H1 (cell line): ENCODE measurements at regions not wholly inside any gene's neighbourhood (a gene's known extent, or its start where the extent isn't known, plus 50 kb on each side); places are given as distances from the start of the nearest gene placed in this dataset.

Source experiments
- CTCF ChIA-PET: fragments of 300-600 bp; sonication (Branson Sonifier 250); formaldehyde crosslinking; loops from one replicate; lab custom pipeline; 2021; ENCODE audit not compliant: partially characterized antibody; lab: Charles Lee
- POLR2A ChIA-PET: fragments of 300-600 bp; sonication (Branson Sonifier 250); formaldehyde crosslinking; loops from one replicate; lab custom pipeline; 2021; ENCODE audit warnings: inconsistent platforms; ENCODE audit not compliant: partially characterized antibody; lab: Charles Lee
- DNase-seq, 2 experiments: peaks; one replicate each; pipeline versions ENCODE4 v3.0.0 to v3.0.0-alpha.2; 2010 to 2022; ENCODE audit warnings: low spot score in 2 of 2, low read depth in 1 of 2, mixed read lengths in 1 of 2
- FAIRE-seq: peaks from 2 replicates; lab custom pipeline; 2011; peaks lifted over from hg19 to GRCh38; lab: Jason Lieb, UNC
- H2AFZ ChIP-seq: 2 replicates; pipeline ENCODE4 v1.8.1; 2012; ENCODE audit warnings: low read length, inconsistent platforms
- H2AK5ac ChIP-seq: 2 replicates; pipeline ENCODE4 v1.6.1; 2013; ENCODE audit warnings: low read depth, low read length
- H2BK120ac ChIP-seq: replicated peaks from 2 replicates; pipeline ENCODE3; 2013; ENCODE audit warnings: low read depth, low read length, inconsistent platforms
- H2BK12ac ChIP-seq: 2 replicates; pipeline ENCODE4 v1.6.1; 2013; ENCODE audit warnings: low read depth, low read length
- H2BK15ac ChIP-seq: 2 replicates; pipeline ENCODE4 v1.6.1; 2013; ENCODE audit warnings: low read length
- H2BK20ac ChIP-seq: 2 replicates; pipeline ENCODE4 v1.6.1; 2013; ENCODE audit warnings: low read length
- H2BK5ac ChIP-seq: 2 replicates; pipeline ENCODE4 v1.6.1; 2013; ENCODE audit warnings: low read depth, low read length
- H3K14ac ChIP-seq: 2 replicates; pipeline ENCODE4 v1.6.1; 2013; ENCODE audit warnings: inconsistent platforms; ENCODE audit not compliant: insufficient read length
- H3K18ac ChIP-seq: 2 replicates; pipeline ENCODE4 v1.6.1; 2013; ENCODE audit warnings: low read length; ENCODE audit errors: extremely low read depth
- H3K23ac ChIP-seq: 2 replicates; pipeline ENCODE4 v1.6.1; 2013; ENCODE audit warnings: inconsistent platforms; ENCODE audit not compliant: insufficient read length
- H3K23me2 ChIP-seq: 2 replicates; pipeline ENCODE4 v1.6.1; 2013; ENCODE audit warnings: low read depth, low read length
- H3K27ac ChIP-seq: 2 replicates; pipeline ENCODE4 v1.6.1; 2011; ENCODE audit warnings: low read depth, low read length, inconsistent platforms
- H3K27me3 ChIP-seq, 4 experiments: replicated peaks in 1 of 4; 1 replicate in 1 of 4; 2 replicates in 3 of 4; pipeline versions ENCODE4 v1.6.1 to v1.8.1; 2011 to 2013; ENCODE audit warnings: low read length in 3 of 4, mild to moderate bottlenecking in 3 of 4, inconsistent platforms in 2 of 4, mixed read lengths in 2 of 4, moderate library complexity in 1 of 4; ENCODE audit not compliant: control insufficient read depth in 3 of 4, insufficient read depth in 3 of 4; ENCODE audit errors: extremely low read depth in 1 of 4
- H3K36me3 ChIP-seq, 4 experiments: 2 replicates each; pipeline versions ENCODE4 v1.6.1 to v1.8.1; 2011 to 2013; ENCODE audit warnings: mild to moderate bottlenecking in 4 of 4, low read length in 3 of 4, moderate library complexity in 2 of 4, control low read depth in 1 of 4, inconsistent platforms in 1 of 4; ENCODE audit not compliant: insufficient read depth in 4 of 4, control insufficient read depth in 2 of 4
- H3K4ac ChIP-seq: replicated peaks from 2 replicates; pipeline ENCODE3; 2013; ENCODE audit warnings: low read length, low read depth, mixed read lengths, inconsistent platforms; ENCODE audit not compliant: insufficient read length
- H3K4me1 ChIP-seq, 4 experiments: replicated peaks in 1 of 4; 1 replicate in 1 of 4; 2 replicates in 3 of 4; pipeline versions ENCODE4 v1.6.1 to v1.8.1; 2011 to 2013; ENCODE audit warnings: low read length in 3 of 4, inconsistent platforms in 2 of 4, mixed read lengths in 1 of 4; ENCODE audit not compliant: insufficient read depth in 4 of 4, control insufficient read depth in 3 of 4
- H3K4me2 ChIP-seq, 2 experiments: 2 replicates each; pipeline versions ENCODE4 v1.6.1 to v1.8.1; 2011 to 2013; ENCODE audit warnings: low read depth in 2 of 2, low read length in 2 of 2, control low read depth in 1 of 2, inconsistent platforms in 1 of 2, mild to moderate bottlenecking in 1 of 2; ENCODE audit not compliant: insufficient read depth in 1 of 2
- H3K4me3 ChIP-seq, 4 experiments: fragments of 200-600, 300-600 bp in 1 of 4; sonication (generic), shearing (Covaris generic), sonication (Bioruptor Twin) in 1 of 4; 2 replicates each; pipeline versions ENCODE4 v1.5.1 to v1.8.1; 2011 to 2016; ENCODE audit warnings: low read length in 4 of 4, low read depth in 3 of 4, control low read depth in 2 of 4, inconsistent platforms in 2 of 4, mild to moderate bottlenecking in 2 of 4, mixed read lengths in 1 of 4, moderate library complexity in 1 of 4; ENCODE audit not compliant: insufficient read depth in 2 of 4; ENCODE audit errors: extremely low read depth in 1 of 4
- H3K56ac ChIP-seq: replicated peaks from 2 replicates; pipeline ENCODE3; 2013; ENCODE audit warnings: low read depth, mild to moderate bottlenecking, mixed read lengths, low read length, inconsistent platforms; ENCODE audit not compliant: insufficient read length
- H3K79me1 ChIP-seq: 2 replicates; pipeline ENCODE4 v1.6.1; 2013; ENCODE audit warnings: low read depth, low read length, control low read depth
- H3K79me2 ChIP-seq, 2 experiments: 2 replicates each; pipeline versions ENCODE4 v1.6.1 to v1.8.1; 2012 to 2013; ENCODE audit warnings: low read length in 2 of 2, mild to moderate bottlenecking in 2 of 2, inconsistent platforms in 1 of 2; ENCODE audit not compliant: insufficient read depth in 2 of 2, control insufficient read depth in 1 of 2
- H3K9ac ChIP-seq, 4 experiments: replicated peaks in 1 of 4; 1 replicate in 1 of 4; 2 replicates in 3 of 4; pipeline versions ENCODE4 v1.6.1 to v1.8.1; 2011 to 2013; ENCODE audit warnings: low read depth in 3 of 4, low read length in 3 of 4, control low read depth in 2 of 4, mild to moderate bottlenecking in 2 of 4, moderate library complexity in 2 of 4, inconsistent platforms in 1 of 4; ENCODE audit errors: extremely low read depth in 1 of 4
- H3K9me3 ChIP-seq, 2 experiments: 2 replicates each; pipeline versions ENCODE4 v1.6.1 to v1.8.1; 2012 to 2013; ENCODE audit warnings: mild to moderate bottlenecking in 2 of 2, moderate library complexity in 2 of 2, control low read depth in 1 of 2, inconsistent platforms in 1 of 2, low read depth in 1 of 2, low read length in 1 of 2, mixed read lengths in 1 of 2; ENCODE audit not compliant: insufficient read depth in 2 of 2
- H4K20me1 ChIP-seq, 2 experiments: replicated peaks in 1 of 2; 2 replicates each; pipeline versions ENCODE3 to v1.8.1; 2011 to 2013; ENCODE audit warnings: inconsistent platforms in 2 of 2, low read length in 2 of 2, mild to moderate bottlenecking in 1 of 2; ENCODE audit not compliant: insufficient read depth in 2 of 2, control insufficient read depth in 1 of 2
- H4K5ac ChIP-seq: 2 replicates; pipeline ENCODE4 v1.6.1; 2013; ENCODE audit warnings: low read length, low read depth, mixed read lengths, inconsistent platforms; ENCODE audit not compliant: insufficient read length
- H4K8ac ChIP-seq: 2 replicates; pipeline ENCODE4 v1.8.0; 2013; ENCODE audit warnings: mild to moderate bottlenecking, moderate library complexity, low read length, inconsistent platforms; ENCODE audit not compliant: insufficient read depth; ENCODE audit errors: extremely low read depth
- H4K91ac ChIP-seq: replicated peaks from 2 replicates; pipeline ENCODE3; 2013; ENCODE audit warnings: low read length, mixed read lengths, inconsistent platforms; ENCODE audit not compliant: insufficient read length
- GTF2F1 ChIP-seq: IDR thresholded peaks from 2 replicates; pipeline ENCODE4 v1.6.1; 2012; ENCODE audit warnings: low read depth, low read length, improper control_type of control experiment, borderline replicate concordance
- KDM4A ChIP-seq: IDR thresholded peaks from one replicate; pipeline ENCODE4 v1.7.1; 2012; ENCODE audit warnings: low read depth, mild to moderate bottlenecking, moderate library complexity, low read length, inconsistent platforms; ENCODE audit not compliant: severe bottlenecking
- NANOG ChIP-seq: IDR thresholded peaks from 2 replicates; pipeline ENCODE4 v1.6.1; 2011; ENCODE audit warnings: low read length, low read depth, mild to moderate bottlenecking, inconsistent platforms; ENCODE audit not compliant: insufficient read depth, poor library complexity, severe bottlenecking
- POLR2AphosphoS5 ChIP-seq: IDR thresholded peaks from 2 replicates; pipeline ENCODE4 v1.6.1; 2011; ENCODE audit warnings: low read depth, low read length
- RBBP5 ChIP-seq: IDR thresholded peaks from 2 replicates; pipeline ENCODE4 v1.7.1; 2012; ENCODE audit warnings: low read depth, mild to moderate bottlenecking, inconsistent platforms, low read length, moderate library complexity, borderline replicate concordance
- RFX5 ChIP-seq: IDR thresholded peaks from 2 replicates; pipeline ENCODE4 v1.6.1; 2011; ENCODE audit warnings: low read depth, low read length, improper control_type of control experiment, borderline replicate concordance
- RNF2 ChIP-seq: fragments of 200-900, 300-1000 bp; sonication (generic); IDR thresholded peaks from 2 replicates; pipeline ENCODE4 v1.7.1; 2016; ENCODE audit warnings: borderline replicate concordance, low read depth, mild to moderate bottlenecking, antibody characterized with exemption, low read length; ENCODE audit not compliant: poor library complexity, severe bottlenecking; ENCODE audit errors: missing control alignments
- SP2 ChIP-seq: IDR thresholded peaks from 2 replicates; pipeline ENCODE4 v1.6.1; 2012; ENCODE audit warnings: mild to moderate bottlenecking, low read length, inconsistent platforms
- SP4 ChIP-seq: IDR thresholded peaks from 2 replicates; pipeline ENCODE4 v1.6.1; 2012; ENCODE audit warnings: low read length, inconsistent platforms
- WGBS, 2 experiments: shearing (Covaris generic) in 1 of 2; methylation state at CpG; one replicate each; pipeline versions ENCODE4 v1.1.6 to v1.1.7; 2013 to 2015; ENCODE audit warnings: low lambda C conversion rate in 2 of 2, mixed read lengths in 2 of 2, inconsistent platforms in 1 of 2, low coverage in 1 of 2, missing lambda C conversion rate in 1 of 2; ENCODE audit not compliant: insufficient replicate concordance in 2 of 2, insufficient coverage in 1 of 2, insufficient read length in 1 of 2; ENCODE audit errors: extremely low coverage in 1 of 2, missing lambda C conversion rate in 1 of 2; 5-methylcytosine and 5-hydroxymethylcytosine counted together
- TF ChIP-seq, protein P1 (sequence below), 3 experiments: IDR thresholded peaks; 1 replicate in 2 of 3; 2 replicates in 1 of 3; pipeline versions ENCODE4 v1.5.1 to v1.6.1; 2011; ENCODE audit warnings: low read length in 3 of 3, mild to moderate bottlenecking in 3 of 3, inconsistent platforms in 2 of 3, low read depth in 1 of 3, moderate library complexity in 1 of 3; ENCODE audit not compliant: insufficient read depth in 1 of 3; ENCODE audit errors: control extremely low read depth in 1 of 3
- TF ChIP-seq, protein P2 (sequence below): IDR thresholded peaks from 2 replicates; pipeline ENCODE4 v1.6.1; 2012; ENCODE audit warnings: inconsistent platforms

DNA sequence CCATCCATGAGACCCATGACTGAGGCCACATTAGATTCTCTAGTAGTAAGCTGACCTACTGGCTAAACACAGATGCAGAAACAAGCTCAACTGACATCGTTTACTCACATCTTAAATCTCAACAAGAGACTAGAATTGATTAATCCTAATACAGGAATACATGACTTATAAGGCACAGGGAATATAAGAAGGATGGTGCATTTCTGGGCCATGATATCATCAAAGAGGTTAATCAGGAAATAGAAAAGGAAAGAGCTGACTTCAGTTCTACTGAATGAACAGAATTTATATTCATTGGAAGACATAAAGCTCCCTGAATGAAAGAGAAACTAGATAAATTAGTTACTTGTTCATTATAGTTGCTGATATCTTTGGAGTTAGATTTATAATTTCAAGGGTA lies 1406.5 kb downstream of the STIM2 start:
- CTCF ChIA-PET, result interaction anchor here (1.3 kb wide), 1 partner anchor 20 kb away, joined by 4 read pairs; no protein-coding TSS in a partner anchor
- no peak for FAIRE-seq
- TF ChIP-seq GTF2F1 (no peak), RNF2 (no peak), POLR2AphosphoS5 (no peak), RFX5 (no peak), RBBP5 (no peak), NANOG (no peak), SP2 (no peak), KDM4A (no peak), SP4 (no peak)
- TF ChIP-seq, protein P1, sequence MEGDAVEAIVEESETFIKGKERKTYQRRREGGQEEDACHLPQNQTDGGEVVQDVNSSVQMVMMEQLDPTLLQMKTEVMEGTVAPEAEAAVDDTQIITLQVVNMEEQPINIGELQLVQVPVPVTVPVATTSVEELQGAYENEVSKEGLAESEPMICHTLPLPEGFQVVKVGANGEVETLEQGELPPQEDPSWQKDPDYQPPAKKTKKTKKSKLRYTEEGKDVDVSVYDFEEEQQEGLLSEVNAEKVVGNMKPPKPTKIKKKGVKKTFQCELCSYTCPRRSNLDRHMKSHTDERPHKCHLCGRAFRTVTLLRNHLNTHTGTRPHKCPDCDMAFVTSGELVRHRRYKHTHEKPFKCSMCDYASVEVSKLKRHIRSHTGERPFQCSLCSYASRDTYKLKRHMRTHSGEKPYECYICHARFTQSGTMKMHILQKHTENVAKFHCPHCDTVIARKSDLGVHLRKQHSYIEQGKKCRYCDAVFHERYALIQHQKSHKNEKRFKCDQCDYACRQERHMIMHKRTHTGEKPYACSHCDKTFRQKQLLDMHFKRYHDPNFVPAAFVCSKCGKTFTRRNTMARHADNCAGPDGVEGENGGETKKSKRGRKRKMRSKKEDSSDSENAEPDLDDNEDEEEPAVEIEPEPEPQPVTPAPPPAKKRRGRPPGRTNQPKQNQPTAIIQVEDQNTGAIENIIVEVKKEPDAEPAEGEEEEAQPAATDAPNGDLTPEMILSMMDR (IDR thresholded peaks at IDR 0.05; ENCODE audit: control extremely low read depth in 1 of 3, insufficient read depth in 1 of 3, low read depth in 1 of 3, low read length in 3 of 3), result no peak
- TF ChIP-seq, protein P2, sequence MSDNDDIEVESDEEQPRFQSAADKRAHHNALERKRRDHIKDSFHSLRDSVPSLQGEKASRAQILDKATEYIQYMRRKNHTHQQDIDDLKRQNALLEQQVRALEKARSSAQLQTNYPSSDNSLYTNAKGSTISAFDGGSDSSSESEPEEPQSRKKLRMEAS, result no peak

More for the DNA sequence above, 1406.5 kb downstream of the STIM2 start:
- H2BK120ac ChIP-seq, result no peak overlapping the region
- no peaks in the 10 kb centered on the region for H3K36me3 ChIP-seq
- no peak overlapping the region for H2BK15ac ChIP-seq
- no peak overlapping the region for H3K9ac ChIP-seq
- POLR2A ChIA-PET, result no interaction called here
- H3K4me2 ChIP-seq, result no peak overlapping the region
- H3K79me2 ChIP-seq, result no peaks in the 10 kb centered on the region
- H2BK5ac ChIP-seq, result no peak overlapping the region
- H2AK5ac ChIP-seq, result no peak overlapping the region
- H2BK20ac ChIP-seq, result no peak overlapping the region
- no peaks in the 10 kb centered on the region for H3K9me3 ChIP-seq
- H3K23ac ChIP-seq, result no peak overlapping the region
- H3K27ac ChIP-seq, result no peak overlapping the region
- H3K23me2 ChIP-seq, result no peaks in the 10 kb centered on the region
- no peaks in the 10 kb centered on the region for H3K27me3 ChIP-seq
- no peak overlapping the region for H3K4me3 ChIP-seq
- H3K79me1 ChIP-seq, result no peaks in the 10 kb centered on the region
- H4K91ac ChIP-seq, result no peak overlapping the region
- H2BK12ac ChIP-seq, result no peak overlapping the region
- no peak overlapping the region for H3K4ac ChIP-seq
- no peaks in the 10 kb centered on the region for H3K4me1 ChIP-seq
- H4K8ac ChIP-seq, result no peak overlapping the region
- 87% methylated on average over 1 of the region's 1 CpG; no CpG with 5 or more reads in 1 of the 2 experiments for WGBS, 2 experiments
- H3K18ac ChIP-seq, result no peak overlapping the region
- H3K14ac ChIP-seq, result no peak overlapping the region
- no peak for DNase-seq
- H2AFZ ChIP-seq, result no peak overlapping the region
- no peaks in the 10 kb centered on the region for H4K20me1 ChIP-seq
- no peak overlapping the region for H3K56ac ChIP-seq
- H4K5ac ChIP-seq, result no peak overlapping the region
